Karpas-422 (cell line): ENCODE measurements at regions not wholly inside any gene's neighbourhood (a gene's known extent, or its start where the extent isn't known, plus 50 kb on each side); places are given as distances from the start of the nearest gene placed in this dataset.

Experiments
- DNase-seq: peaks from one replicate; pipeline ENCODE4 v3.0.0-alpha.2; 2015
- H2AFZ ChIP-seq: fragments of 200-600 bp; sonication (generic); 2 replicates; pipeline ENCODE4 v1.6.1; 2014; ENCODE audit warnings: antibody characterized with exemption, low read length, mixed read lengths
- H3K27ac ChIP-seq: fragments of 200-600 bp; sonication (generic); 2 replicates; pipeline ENCODE4 v1.5.1; 2014; ENCODE audit warnings: mild to moderate bottlenecking, low read length, moderate library complexity
- H3K27me3 ChIP-seq: fragments of 200-600 bp; sonication (generic); 2 replicates; pipeline ENCODE4 v1.6.1; 2014; ENCODE audit warnings: low read length, mixed read lengths
- H3K36me3 ChIP-seq: fragments of 200-600 bp; sonication (generic); 2 replicates; pipeline ENCODE4 v1.6.1; 2014; ENCODE audit warnings: low read length, mixed read lengths; ENCODE audit not compliant: insufficient read depth
- H3K4me1 ChIP-seq: fragments of 200-600 bp; sonication (generic); 2 replicates; pipeline ENCODE4 v1.6.1; 2014; ENCODE audit warnings: mild to moderate bottlenecking, low read length, mixed read lengths
- H3K4me2 ChIP-seq: fragments of 200-600 bp; sonication (generic); 2 replicates; pipeline ENCODE4 v1.6.1; 2014; ENCODE audit warnings: low read length, low read depth, mild to moderate bottlenecking; ENCODE audit not compliant: poor library complexity, severe bottlenecking
- H3K4me3 ChIP-seq: fragments of 200-600 bp; sonication (generic); 2 replicates; pipeline ENCODE4 v1.5.1; 2014; ENCODE audit warnings: mild to moderate bottlenecking, antibody characterized with exemption, low read length, mixed read lengths
- H3K79me2 ChIP-seq: fragments of 200-600 bp; sonication (generic); 2 replicates; pipeline ENCODE4 v1.6.1; 2014; ENCODE audit warnings: mild to moderate bottlenecking, low read length, mixed read lengths
- H3K9ac ChIP-seq: fragments of 200-600 bp; sonication (generic); 2 replicates; pipeline ENCODE4 v1.6.0; 2014; ENCODE audit warnings: low read length
- H3K9me2 ChIP-seq: fragments of 200-600 bp; sonication (generic), shearing (Covaris generic); replicated peaks from 2 replicates; pipeline ENCODE4 v1.6.0; 2014; ENCODE audit warnings: mild to moderate bottlenecking, low read length, moderate library complexity; ENCODE audit not compliant: insufficient read depth
- H3K9me3 ChIP-seq: fragments of 300-700, 200-600 bp; sonication (generic); 2 replicates; pipeline ENCODE4 v1.6.1; 2014; ENCODE audit warnings: low read length, mixed read lengths
- H4K20me1 ChIP-seq: fragments of 200-600 bp; sonication (generic); 2 replicates; pipeline ENCODE4 v1.6.1; 2014; ENCODE audit warnings: mild to moderate bottlenecking, antibody characterized with exemption, low read length, low read depth; ENCODE audit not compliant: insufficient read depth

GRCh38 chr2:60603533-60604190, 50.2 kb upstream of the BCL11A start:
- Histone ChIP-seq H3K4me1 (peaks cover 9% of the 10 kb centered on the region), H2AFZ (no peak overlapping the region), H3K4me2 (no peak overlapping the region), H3K4me3 (no peak overlapping the region), H3K79me2 (no peaks in the 10 kb centered on the region), H3K9me2 (no peaks in the 10 kb centered on the region), H3K27ac (no peak overlapping the region), H3K27me3 (no peaks in the 10 kb centered on the region), H4K20me1 (no peaks in the 10 kb centered on the region), H3K9me3 (no peaks in the 10 kb centered on the region), H3K9ac (no peak overlapping the region), H3K36me3 (no peaks in the 10 kb centered on the region)
- no peak for DNase-seq

GRCh38 chr2:60604486-60605064, 51.1 kb upstream of the BCL11A start:
- Histone ChIP-seq H3K27ac (no peak overlapping the region), H3K4me1 (peaks cover 9% of the 10 kb centered on the region), H4K20me1 (no peaks in the 10 kb centered on the region), H3K4me3 (no peak overlapping the region), H2AFZ (no peak overlapping the region), H3K9ac (no peak overlapping the region), H3K4me2 (no peak overlapping the region), H3K79me2 (no peaks in the 10 kb centered on the region), H3K27me3 (no peaks in the 10 kb centered on the region), H3K9me3 (no peaks in the 10 kb centered on the region), H3K9me2 (no peaks in the 10 kb centered on the region), H3K36me3 (no peaks in the 10 kb centered on the region)
- no peak for DNase-seq

DNA sequence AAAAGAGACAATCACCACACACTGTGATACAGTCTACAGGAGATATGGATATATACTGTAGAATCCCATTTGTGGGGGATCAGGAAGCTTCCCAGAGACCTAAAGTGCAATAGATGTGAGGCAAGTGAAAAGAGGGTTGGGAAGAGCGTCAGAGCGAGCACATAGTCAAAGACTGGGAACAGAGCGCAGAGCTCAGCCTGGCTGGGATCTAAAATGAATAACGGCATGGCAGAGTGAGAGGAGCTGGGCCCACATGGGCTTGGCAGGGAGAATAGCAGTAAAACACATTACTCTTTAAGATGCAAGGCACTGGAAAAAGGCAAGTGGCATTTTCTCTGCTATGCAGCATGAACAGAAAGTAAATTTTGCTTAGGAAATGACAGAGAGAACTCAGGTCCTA, 52.4 kb upstream of the BCL11A start:
- H3K27me3 ChIP-seq, result no peaks in the 10 kb centered on the region
- no peaks in the 10 kb centered on the region for H3K9me2 ChIP-seq
- no peak overlapping the region for H3K4me3 ChIP-seq
- no peak overlapping the region for H3K27ac ChIP-seq
- peaks cover 9% of the 10 kb centered on the region for H3K4me1 ChIP-seq
- H3K79me2 ChIP-seq, result no peaks in the 10 kb centered on the region
- DNase-seq, result no peak
- H3K4me2 ChIP-seq, result no peak overlapping the region
- H3K36me3 ChIP-seq, result no peaks in the 10 kb centered on the region
- H4K20me1 ChIP-seq, result no peaks in the 10 kb centered on the region
- H3K9me3 ChIP-seq, result no peaks in the 10 kb centered on the region
- no peak overlapping the region for H2AFZ ChIP-seq
- no peak overlapping the region for H3K9ac ChIP-seq

DNA sequence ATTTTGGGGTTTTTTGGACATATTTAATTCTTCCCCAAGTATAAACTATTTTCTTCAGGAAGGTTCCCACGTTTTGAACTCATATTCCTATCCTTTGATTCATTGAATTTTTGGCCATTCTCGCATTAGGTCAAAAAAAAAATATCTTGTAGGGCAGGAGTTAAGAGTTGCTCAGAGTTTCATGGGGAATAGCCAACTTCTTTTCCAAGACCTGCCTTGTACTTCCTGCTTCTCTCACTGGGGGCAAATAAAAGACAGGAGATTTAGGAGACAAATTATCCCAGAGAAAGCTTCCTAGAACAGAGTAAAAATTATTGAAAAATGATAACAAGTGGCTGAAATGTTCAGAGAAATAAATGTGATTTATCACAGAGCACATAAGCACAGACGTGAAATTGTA, 55.2 kb upstream of the BCL11A start:
- H3K79me2 ChIP-seq, result no peaks in the 10 kb centered on the region
- H3K9me2 ChIP-seq, result no peaks in the 10 kb centered on the region
- no peak overlapping the region for H3K4me2 ChIP-seq
- H3K4me1 ChIP-seq, result no peaks in the 10 kb centered on the region
- H3K36me3 ChIP-seq, result no peaks in the 10 kb centered on the region
- no peaks in the 10 kb centered on the region for H4K20me1 ChIP-seq
- no peak overlapping the region for H3K9ac ChIP-seq
- no peak overlapping the region for H3K27ac ChIP-seq
- H3K27me3 ChIP-seq, result no peaks in the 10 kb centered on the region
- H3K4me3 ChIP-seq, result no peak overlapping the region
- DNase-seq, result no peak
- H2AFZ ChIP-seq, result no peak overlapping the region
- H3K9me3 ChIP-seq, result no peaks in the 10 kb centered on the region

DNA sequence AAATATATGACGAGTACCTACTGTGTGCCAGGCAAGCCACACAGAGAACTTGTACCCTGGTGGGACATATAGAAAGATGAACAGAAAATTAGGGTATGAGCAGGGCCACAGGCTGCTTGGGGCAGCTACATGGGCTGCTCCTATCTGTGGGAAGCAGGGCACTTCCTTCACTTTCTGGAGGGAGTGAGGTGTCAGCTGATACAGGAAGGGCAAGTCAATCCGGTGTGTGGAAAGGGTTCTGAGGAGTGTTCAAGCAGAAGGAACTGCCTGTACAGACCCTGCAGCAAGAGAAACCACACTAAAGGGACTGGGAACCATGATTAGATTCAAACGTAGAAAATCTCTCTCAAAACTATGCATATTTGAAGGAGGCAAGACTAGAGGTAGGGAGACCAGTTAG, 58.6 kb upstream of the BCL11A start:
- no peak overlapping the region for H3K9ac ChIP-seq

GRCh38 chr2:60614319-60614718, 60.9 kb upstream of the BCL11A start:
- 0 out of 2 replicates have a peak, but pooled peaks cover 3% of the 10 kb centered on the region for H3K27me3 ChIP-seq
- no peaks in the 10 kb centered on the region for H3K36me3 ChIP-seq
- no peak overlapping the region for H3K9ac ChIP-seq
- no peak overlapping the region for H3K27ac ChIP-seq
- H2AFZ ChIP-seq, result no peak overlapping the region
- no peaks in the 10 kb centered on the region for H3K9me3 ChIP-seq
- H3K9me2 ChIP-seq, result no peaks in the 10 kb centered on the region
- no peak for DNase-seq
- no peak overlapping the region for H3K4me3 ChIP-seq
- H3K79me2 ChIP-seq, result no peaks in the 10 kb centered on the region
- H3K4me1 ChIP-seq, result no peaks in the 10 kb centered on the region
- no peaks in the 10 kb centered on the region for H4K20me1 ChIP-seq
- no peak overlapping the region for H3K4me2 ChIP-seq

More for the DNA sequence above, 58.6 kb upstream of the BCL11A start:
- Histone ChIP-seq H4K20me1 (no peaks in the 10 kb centered on the region), H3K4me1 (no peaks in the 10 kb centered on the region), H3K4me3 (no peak overlapping the region), H3K27me3 (0 out of 2 replicates have a peak, but pooled peaks cover 3% of the 10 kb centered on the region), H3K9me3 (no peaks in the 10 kb centered on the region), H3K27ac (no peak overlapping the region), H3K36me3 (no peaks in the 10 kb centered on the region), H3K9me2 (no peaks in the 10 kb centered on the region), H2AFZ (no peak overlapping the region), H3K4me2 (no peak overlapping the region), H3K79me2 (no peaks in the 10 kb centered on the region)
- no peak for DNase-seq

DNA sequence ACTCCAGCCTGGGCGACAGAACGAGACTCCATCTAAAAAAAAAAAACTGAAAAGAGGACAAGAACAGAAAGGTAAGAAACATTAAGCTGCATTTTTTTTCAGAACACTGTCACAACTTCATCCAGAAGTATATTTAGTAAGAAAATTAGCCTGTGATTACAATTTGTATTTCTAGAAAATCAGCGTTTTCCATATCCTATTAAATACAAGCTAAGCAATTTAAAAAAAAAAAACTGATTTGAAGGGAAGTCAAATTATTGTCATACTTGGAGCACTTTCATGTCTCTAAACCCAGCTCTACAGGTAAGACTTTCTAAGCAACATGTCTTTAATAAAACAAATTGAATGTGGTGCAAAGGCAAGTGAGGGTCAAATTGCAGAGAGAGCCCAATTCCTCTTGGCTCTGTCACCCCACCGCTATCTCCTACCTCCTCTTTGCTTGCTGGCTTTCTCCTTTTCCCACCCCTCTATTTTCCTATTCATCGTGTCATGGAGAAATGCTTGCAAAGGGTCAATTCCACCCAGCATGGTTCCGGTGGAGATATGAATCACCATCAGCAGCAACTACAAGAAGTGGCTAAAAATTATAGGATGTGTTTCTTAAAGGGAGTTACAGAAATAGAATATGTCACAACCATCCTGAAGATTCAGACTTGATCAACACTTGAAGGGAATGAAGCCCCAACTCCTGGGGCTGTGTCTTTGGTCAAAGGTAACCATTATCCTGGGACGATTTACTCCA, 68.4 kb upstream of the BCL11A start:
- DNase-seq, result no peak
- Histone ChIP-seq H3K36me3 (no peaks in the 10 kb centered on the region), H3K9ac (no peak overlapping the region), H4K20me1 (no peaks in the 10 kb centered on the region), H3K27me3 (no peaks in the 10 kb centered on the region), H3K9me3 (no peaks in the 10 kb centered on the region), H3K27ac (no peak overlapping the region), H3K4me3 (no peak overlapping the region), H2AFZ (no peak overlapping the region), H3K79me2 (no peaks in the 10 kb centered on the region), H3K9me2 (no peaks in the 10 kb centered on the region), H3K4me2 (no peak overlapping the region), H3K4me1 (no peaks in the 10 kb centered on the region)

GRCh38 chr2:60623040-60623439, 69.6 kb upstream of the BCL11A start:
- H3K27ac ChIP-seq, result no peak overlapping the region
- no peak overlapping the region for H3K4me2 ChIP-seq
- no peaks in the 10 kb centered on the region for H3K27me3 ChIP-seq
- H3K9me3 ChIP-seq, result no peaks in the 10 kb centered on the region
- no peak overlapping the region for H3K4me3 ChIP-seq
- DNase-seq, result no peak
- no peaks in the 10 kb centered on the region for H3K4me1 ChIP-seq
- no peaks in the 10 kb centered on the region for H4K20me1 ChIP-seq
- no peaks in the 10 kb centered on the region for H3K79me2 ChIP-seq
- H3K36me3 ChIP-seq, result no peaks in the 10 kb centered on the region
- H2AFZ ChIP-seq, result no peak overlapping the region
- H3K9me2 ChIP-seq, result no peaks in the 10 kb centered on the region
- no peak overlapping the region for H3K9ac ChIP-seq
